ENCODE measurements at regions not wholly inside any gene's neighbourhood (a gene's known extent, or its start where the extent isn't known, plus 50 kb on each side); places are given as distances from the start of the nearest gene placed in this dataset.
A peak's percentile ranks its signal among the peaks of the same experiment; 100 is the strongest.

DNA sequence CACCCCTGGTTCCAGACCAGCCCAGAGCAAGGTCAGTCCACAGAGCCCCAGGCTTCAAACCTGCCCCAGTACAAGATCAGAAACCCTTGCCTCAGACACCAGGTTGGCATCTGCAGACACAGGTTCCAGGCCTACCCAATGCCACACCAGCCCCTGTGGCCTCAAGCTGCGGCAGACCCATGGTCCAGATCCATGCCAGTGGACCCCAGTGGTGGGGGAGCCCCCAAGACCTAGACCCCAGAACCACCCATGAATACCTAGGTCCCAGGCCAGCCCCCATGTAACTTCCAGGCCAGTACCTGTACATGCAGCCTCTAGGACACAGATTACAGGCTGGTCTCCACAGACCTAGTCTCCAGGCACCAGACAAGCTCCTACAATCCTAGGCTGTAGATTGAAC lies 1019.3 kb downstream of the JRKL start:
- no peak for DNase-seq (ENCODE audit: low read depth, low spot score)

DNA sequence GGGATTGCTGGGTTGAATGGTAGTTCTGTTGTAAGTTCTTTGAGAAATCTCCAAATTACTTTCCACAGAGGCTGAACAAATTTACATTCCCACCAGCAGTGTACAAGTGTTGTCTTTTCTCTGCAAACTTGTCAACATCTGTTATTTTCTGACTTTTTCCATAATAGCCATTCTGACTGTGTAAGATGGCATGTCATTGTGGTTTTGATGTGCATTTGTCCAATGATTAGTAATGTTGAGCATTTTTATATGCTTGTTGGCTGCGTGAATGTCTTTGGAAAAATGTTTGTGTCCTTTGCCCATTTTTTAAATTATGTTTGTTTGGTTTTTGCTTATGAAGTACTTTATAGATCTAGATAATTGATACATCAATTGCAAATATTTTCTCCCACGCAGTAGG lies 1025.0 kb downstream of the JRKL start:
- DNase-seq (ENCODE audit: low read depth, low spot score): no peak

DNA sequence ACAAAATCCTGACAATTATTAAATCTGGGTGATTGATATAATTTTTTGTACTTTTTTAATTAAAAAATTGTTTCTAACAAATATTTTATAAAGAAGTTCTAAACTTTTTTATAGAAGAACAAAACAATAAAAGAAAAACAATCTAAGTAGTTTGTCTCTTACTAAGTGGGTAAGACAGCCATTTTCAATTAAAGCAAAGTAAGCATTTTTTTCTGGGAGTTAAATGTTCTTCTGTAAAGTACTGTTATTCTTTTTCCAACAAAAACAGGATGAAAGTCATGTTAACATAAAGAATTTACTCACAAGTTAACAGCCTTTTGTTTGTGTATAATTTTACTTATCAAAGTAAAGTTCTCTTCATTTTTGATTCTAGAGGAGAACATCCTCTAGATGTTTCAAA lies 1029.9 kb downstream of the JRKL start:
- DNase-seq (ENCODE audit: low read depth, low spot score): no peak

DNA sequence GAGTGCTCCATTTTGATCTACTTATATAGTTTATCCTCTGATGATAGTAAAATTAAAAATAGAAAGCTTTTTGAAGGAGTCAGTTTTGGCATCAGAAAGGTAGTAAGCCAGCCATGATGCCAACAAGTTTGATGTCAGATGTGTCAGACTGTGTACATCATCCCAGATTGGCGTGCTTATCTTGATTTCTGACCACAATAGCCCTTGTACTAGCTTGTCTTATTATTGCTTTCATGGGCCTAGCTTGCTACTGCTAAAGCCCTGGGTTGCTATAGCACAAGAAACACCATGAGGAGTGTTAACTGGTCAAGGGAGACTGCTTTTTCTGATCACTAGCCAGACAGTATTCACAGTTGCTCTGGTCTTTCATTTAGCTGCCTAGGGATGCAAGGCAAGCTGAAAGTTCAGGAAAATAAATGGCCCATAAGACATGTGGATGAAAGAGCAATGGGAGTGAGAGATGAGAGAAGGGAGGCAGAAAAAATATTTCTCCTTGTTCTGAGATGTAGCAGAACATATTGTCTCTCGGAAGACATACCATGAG lies 1038.5 kb downstream of the JRKL start:
- DNase-seq (ENCODE audit: low read depth, low spot score): no peak

DNA sequence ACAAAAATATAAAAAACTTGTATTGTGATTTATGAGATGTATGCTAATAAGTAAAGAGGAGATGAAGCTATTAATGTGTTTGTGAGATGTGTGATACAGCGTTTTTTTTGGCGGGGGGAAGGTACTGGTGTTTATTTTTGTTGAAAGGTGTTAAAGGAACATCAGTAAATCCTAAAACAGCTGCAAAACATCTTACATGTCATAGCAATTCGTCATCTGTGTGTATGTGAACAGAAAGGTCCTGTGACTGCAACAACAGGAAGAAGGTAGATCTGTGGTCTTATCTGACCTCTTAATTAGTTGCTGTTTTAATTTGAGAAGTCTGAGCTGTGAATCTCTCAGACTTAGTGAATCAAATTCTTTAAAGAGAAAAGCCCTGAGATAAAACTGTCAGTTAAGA lies 1041.1 kb downstream of the JRKL start:
- DNase-seq (ENCODE audit: low read depth, low spot score): no peak

DNA sequence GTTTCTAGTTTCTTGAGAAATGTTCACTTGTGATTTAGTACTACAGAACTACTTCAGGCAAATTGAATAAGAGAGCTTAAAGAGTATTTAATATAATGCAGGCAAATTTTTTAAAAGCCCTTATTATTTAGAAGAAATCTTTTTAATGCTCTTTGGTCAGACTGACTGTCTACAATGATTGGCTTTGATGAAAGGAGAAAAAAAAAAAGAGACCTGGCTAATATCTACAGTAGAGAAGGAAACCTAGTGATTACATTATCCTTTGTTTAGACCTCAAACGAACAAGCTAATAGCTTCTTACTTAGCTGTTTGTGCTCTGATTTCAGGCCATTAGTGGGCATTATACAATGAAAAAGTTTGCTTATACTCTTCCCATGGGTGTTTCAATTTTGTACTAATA lies 1043.1 kb downstream of the JRKL start:
- no peak for DNase-seq (ENCODE audit: low read depth, low spot score)

DNA sequence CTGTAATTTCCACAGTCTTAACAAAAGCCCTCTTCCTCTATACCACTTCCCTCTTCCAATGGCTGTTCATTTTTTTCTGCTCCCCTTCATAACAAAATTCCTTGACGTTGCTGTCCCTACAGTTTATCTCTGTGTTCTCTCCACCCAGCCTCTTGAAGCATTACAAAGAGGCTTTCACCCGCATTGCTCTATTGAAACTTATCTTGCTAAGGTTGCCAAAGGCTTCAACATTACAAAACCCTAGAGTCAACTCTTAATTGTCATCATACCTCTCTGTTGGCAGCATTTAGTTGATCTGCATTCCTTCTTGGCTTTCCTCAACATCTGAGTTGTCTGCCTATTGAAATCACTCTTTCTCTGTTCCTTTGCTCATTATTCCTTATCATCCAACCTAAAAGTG lies 1055.7 kb downstream of the JRKL start:
- DNase-seq (ENCODE audit: low read depth, low spot score): no peak

DNA sequence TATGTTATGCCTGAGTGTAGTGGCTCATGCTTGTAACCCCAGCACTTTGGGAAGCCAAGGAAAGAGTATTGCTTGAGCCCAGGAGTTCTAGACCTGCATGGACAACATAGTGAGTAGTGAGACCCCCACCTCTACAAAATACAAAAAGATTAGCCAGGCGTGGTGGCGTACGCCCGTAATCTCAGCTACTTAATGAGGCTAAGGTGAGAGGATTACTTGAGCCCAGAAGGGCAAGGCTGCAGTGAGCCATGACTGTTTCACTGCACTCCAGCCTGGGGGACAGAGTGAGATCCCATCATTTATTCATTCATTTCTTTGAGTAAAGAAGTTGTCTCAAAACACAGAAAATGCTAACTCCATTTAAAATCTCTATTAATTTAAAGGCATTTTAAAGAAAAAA lies 1061.6 kb downstream of the JRKL start:
- DNase-seq (ENCODE audit: low read depth, low spot score): no peak

DNA sequence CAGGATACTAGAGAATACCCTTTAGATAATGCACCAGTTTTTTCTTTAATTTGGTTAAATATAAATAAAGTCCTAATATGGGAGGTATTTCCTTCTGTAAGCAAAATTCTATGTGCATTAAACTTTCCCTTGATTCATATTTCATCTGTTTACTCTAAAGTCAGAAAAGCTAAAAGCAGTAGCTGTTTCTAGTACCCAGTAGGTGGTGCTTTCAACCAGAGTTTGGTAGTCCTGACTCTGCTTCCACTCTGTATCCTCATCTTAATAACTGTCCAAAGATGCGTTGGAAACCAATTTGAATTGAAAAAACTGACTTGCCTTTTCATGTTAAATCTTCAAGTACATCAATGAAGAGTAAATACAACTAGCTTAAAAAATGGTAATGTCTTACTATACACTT lies 1065.2 kb downstream of the JRKL start:
- DNase-seq (ENCODE audit: low read depth, low spot score): peak; percentile 11

DNA sequence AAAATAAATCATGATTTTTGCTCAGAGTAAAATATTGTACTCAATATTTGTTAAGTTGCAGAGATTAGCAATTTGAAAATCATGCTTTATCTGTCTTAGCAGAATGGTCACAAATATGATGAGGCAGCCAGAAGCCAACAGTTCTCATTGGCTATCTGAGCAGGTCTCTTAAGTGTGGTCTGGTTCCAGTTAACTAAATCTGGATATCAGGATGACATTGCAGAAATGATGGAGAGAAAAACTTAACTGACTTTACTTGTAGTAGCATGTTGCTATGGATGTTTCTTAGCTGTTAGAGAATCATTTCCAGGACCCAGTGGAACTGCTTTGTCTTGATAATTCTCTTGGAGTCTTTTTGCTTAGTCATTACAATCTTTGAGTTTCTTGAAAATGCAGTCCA lies 1070.3 kb downstream of the JRKL start:
- no peak for DNase-seq (ENCODE audit: low read depth, low spot score)

DNA sequence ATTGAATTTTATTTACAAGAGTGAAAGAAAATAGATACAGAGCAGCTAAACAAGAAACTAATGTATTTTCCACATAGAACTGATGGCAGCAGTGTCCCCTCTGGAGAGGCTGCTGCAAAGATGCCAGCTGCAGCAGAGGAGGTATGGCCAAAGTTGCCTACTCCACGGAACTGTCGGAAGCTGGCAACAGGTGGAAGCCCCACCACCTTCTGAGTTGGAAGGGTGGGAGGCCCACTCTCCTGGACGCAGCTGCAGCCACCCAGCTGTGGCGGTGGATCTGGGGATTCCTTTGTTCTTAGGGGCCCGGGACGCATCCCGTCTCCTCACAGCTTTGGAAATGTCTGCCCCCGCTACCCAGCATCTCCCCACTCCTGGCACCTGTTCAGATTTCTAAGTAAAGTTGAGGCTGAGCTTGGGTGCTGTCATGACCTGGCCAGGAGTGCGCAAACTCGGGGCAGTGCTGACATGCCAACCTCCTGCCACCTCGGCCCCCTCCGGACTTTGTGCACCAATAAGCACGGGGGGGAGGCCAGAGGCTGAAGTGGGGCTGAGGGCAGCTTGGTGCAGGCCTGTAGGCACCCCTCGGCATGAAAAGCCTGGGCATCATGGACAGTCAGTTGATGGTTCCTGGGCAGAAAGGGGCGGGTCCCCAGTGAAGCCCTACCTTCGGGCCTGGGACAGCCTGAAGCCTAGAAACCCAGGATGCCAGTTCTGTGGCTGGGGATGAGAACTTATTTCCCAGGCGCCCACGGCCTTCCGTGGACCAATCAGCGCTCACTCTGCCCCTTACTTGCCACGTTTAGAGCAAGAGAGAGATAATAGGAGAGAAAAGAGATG lies 1071.4 kb downstream of the JRKL start:
- no peak for DNase-seq (ENCODE audit: low read depth, low spot score)

DNA sequence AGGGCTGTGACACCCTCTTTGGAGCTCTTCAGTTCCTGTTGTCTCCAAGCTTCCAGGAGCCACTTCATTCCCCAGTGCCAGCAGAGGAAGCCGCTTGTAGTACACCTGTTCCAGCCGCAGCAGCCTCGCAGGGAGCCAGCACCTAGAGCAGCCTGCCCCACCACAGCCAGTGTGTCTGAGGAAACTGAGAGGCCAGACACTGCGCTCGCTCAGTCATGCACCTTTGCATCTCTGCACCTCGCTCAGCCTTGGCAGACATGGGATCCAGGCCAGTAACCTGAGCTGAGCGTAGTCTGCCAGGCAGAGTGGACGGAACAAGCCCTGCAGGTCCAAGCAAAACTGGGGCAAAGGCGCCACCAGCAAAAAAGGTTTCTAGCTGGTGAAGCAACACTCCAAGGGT lies 1072.1 kb downstream of the JRKL start:
- no peak for DNase-seq (ENCODE audit: low read depth, low spot score)

DNA sequence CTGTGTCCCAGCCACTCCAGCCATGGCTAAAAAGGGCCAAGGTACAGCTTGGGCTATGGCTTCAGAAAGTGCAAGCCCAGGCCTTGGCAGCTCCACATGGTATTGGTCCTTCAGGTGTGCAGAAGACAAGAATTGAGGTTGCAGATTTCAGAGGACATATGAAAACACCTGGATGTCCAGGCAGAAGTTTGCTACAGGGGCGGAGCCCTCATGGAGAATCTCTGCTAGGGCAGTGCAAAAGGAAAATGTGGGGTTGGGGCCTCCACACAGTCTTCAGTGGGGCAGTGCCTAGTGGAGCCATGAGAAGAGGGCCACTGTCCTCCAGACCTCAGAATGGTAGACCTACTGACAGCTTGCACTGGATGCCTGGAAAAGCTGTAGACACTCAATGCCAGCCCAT lies 1074.1 kb downstream of the JRKL start:
- DNase-seq (ENCODE audit: low read depth, low spot score): no peak

DNA sequence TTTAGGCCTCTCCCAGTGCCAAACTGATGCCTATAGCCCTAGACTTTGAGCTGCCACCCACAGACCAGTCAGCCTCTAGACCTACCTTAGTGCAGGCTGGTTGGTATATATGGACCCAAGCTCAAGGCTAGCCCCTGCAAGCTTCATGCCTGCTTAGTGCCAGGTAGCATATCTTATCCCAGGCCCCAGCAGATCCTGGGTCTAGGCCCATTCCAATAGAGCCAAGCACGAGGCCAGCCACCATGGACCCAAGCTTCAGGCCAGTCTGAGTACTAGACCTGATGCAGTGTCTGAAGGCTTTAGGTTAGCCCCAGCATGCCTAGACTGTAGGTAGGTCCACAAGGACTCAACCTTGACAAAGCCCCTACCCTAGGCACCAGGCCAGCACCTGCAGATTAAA lies 1081.7 kb downstream of the JRKL start:
- no peak for DNase-seq (ENCODE audit: low read depth, low spot score)

DNA sequence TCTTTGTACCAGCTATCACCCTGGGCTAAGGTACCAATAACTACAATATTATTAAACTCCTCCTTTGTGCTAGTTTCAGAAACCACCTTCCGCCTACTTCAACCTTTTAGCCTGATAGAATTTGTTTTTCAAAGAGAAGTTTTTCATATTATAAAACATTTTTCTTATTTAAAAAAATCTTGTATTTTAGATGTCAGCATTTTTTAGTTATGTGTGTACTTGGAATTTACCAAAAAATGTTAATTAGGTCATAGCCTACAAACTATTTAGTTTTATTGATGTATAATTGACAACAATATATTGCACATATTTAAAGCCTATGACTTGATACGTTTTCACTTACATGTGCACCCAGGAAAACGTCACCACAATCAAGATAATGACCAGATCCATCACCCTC lies 1097.6 kb downstream of the JRKL start:
- DNase-seq (ENCODE audit: low read depth, low spot score): no peak

DNA sequence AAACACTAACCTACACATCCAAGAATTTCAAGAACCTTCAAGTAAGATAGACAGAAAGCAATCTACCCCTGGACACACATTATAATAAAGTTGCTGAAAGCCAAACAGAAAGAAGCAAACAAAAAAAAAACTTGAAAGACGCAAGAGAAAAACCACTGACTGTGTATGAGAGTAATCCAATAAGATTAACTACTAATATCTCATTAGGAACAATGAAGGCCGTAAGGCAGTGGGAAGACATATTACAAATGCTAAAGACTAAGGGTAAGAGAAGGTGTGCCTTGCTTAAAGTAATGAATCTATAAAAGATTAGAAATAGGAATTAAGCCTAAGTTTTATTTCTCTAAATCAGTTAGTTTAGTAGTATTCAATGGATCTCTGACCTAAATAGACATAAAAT lies 1109.1 kb downstream of the JRKL start:
- no peak for DNase-seq (ENCODE audit: low read depth, low spot score)

DNA sequence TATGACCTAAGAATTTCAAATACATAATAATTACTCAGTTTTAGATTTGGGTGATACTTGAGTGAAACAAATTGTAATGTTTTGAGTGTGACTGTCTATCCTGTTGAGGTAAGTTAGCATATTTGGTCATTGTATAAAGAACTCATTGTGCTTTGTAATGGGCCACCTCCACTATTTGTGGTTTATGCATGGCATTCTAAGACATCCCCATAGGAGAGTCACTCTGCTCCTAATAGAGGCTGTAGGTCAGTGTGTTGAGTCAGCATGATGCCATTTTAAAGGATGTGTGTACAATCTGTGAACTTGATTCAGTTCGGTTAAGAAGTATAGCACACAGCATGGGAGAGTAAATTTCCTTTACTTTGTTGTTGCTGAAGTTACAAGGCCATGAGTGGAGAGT lies 1112.4 kb downstream of the JRKL start:
- DNase-seq (ENCODE audit: low read depth, low spot score): no peak

DNA sequence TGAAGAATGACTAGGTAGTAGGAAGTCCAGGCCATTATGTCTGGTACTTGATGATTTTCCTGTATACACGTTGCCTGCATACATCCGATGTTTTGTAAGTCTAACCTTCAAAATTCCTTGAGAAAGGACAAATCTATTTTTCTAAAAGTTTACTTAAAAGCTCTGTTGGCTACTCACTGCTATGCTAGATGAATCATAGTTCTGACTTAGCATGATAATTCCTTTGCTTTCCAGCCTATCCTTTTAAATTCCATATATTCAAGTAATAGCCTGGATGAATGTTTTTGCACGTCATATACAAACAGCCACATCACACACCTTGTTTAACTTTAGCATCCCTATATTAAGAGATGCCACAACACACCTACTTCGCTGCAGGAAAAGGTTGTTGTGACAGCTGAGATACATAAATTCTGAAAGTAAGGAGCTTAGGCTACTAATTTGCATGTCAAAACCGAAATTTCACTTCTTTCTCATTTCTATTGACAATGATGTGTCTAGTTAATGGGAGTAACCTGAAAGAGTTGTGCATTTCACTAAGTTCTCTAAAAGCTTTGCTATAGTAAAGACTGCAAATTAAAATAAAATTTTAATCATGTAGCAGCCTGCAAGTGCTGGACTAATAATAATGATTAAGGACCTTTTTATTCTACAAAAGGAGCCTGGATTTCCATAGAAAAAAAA lies 1116.4 kb downstream of the JRKL start:
- no peak for DNase-seq (ENCODE audit: low read depth, low spot score)

DNA sequence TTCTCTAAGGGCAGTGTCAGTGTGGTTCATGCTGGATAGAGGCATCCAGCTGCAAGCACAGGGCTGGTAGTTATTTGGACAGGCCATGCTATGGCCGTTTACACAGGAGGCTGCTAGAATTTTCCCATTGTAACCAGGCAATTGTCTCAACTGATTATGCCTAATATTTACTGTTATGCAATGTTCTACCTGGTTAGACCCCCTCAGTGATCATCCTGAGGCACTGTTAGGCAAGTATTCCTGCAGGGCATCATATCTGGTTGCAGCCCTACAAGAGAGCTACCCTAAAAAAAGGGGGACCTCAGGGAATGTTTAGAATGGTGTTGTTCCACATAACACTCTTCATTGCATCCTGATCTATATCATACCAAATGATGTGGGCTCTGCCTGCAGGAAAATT lies 1124.6 kb downstream of the JRKL start:
- no peak for DNase-seq (ENCODE audit: low read depth, low spot score)

DNA sequence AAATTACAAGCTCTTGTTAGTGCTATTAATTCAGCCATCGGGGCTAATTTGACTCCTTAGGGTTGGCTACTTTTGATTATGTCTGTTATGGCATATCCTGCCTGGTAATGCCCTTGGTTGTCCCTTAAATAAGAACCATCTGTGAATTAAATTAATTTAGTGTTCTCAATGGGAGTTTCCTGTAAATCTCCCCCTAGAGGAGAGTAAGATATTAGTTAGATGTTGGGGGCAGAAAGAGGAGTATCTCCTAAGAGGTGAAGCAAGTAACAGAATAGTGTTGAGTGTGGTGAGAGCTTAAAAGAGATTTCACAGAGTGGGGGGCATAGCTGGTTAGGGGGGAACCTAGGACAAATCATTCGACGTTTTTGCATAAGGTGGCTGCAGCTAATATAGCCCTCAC lies 1126.9 kb downstream of the JRKL start:
- DNase-seq (ENCODE audit: low read depth, low spot score): no peak

DNA sequence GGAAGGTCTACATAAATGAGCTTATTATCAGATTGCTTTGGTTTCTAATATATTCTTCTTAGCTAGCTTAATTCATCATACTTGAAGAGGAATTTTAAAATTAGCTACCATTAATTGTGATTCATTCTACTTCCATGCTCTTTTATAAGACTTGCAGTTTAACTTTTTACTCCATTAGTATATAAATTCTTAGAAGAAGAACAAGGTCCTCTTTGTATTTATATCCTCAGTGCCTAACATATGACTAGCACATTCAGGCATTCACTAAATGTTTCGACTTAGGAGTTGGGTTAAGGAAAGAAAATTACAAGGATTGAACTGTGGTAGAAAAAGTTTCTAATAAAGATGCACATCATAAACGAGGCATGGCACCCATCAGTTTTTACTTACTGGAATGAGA lies 1135.5 kb downstream of the JRKL start:
- no peak for DNase-seq (ENCODE audit: low read depth, low spot score)

DNA sequence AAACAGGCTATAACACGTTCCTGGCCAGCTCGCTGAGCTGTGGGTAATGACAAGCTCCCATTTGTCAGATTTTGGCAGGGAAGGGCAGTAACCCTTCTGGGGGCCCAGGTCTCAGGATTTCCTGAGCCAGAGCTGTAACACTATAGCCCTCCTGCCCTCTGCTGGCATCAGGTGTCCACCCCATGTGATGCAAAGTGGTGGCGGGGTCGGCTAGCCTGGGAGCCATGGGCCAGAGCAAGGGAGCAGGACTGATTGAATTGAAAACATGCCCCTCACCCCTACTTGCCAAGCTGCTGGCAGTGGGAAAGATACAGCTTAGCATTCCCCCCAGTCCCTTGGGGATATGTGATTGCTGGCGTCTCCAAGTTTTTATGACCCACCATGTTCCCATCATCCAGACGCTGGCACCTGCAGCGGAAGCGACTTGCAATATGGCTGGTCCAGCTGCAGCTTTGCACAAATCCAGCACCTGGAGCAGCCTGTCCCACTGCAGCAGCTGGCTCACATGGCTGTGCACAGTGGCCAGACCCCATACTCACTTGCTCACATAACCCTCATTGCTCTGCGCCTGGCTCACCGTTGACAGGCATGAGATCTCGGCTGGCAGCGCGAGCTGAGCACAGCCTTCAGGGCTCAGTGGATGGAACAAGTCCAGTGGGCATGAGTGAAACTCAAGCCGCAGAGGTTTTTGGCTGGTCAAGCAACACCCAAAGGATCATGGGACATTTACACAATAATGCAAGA lies 1147.8 kb downstream of the JRKL start:
- DNase-seq (ENCODE audit: low read depth, low spot score): no peak

Data from brain pericyte (primary cell).